K562 (cell line): ENCODE measurements at regions not wholly inside any gene's neighbourhood (a gene's known extent, or its start where the extent isn't known, plus 50 kb on each side); places are given as distances from the start of the nearest gene placed in this dataset.

Experiments used
- ATAC-seq: fragments of 200-7000 bp; cut with Tn5 transposase; 3 replicates; pipeline ENCODE4 v1.9.1; 2020; ENCODE audit warnings: moderate library complexity
- BruUV-seq: library from RNA; stranded (reverse); fragments of 400-500 nt; replicated peaks from 2 replicates; lab custom pipeline; 2021; lab: Mats Ljungman, UMichigan
- CTCF ChIA-PET: fragments of 300-600 bp; formaldehyde crosslinking; extraction: SDS; loops from one replicate; lab custom pipeline; 2021; ENCODE audit warnings: low intra/inter-chr PET ratio; lab: Yijun Ruan, JAX
- POLR2A ChIA-PET: fragments of 300-600, 350-650 bp; sonication (Branson Sonifier 250); formaldehyde crosslinking; extraction: SDS; loops from one replicate; lab custom pipeline; 2021; ENCODE audit warnings: antibody characterized with exemption, inconsistent platforms; lab: Yijun Ruan, JAX
- DNase-seq, 4 experiments: peaks; one replicate each; pipeline versions ENCODE4 v3.0.0 to v3.0.0-alpha.2; 2011 to 2018; ENCODE audit warnings: low spot score in 3 of 4, mixed read lengths in 3 of 4; ENCODE audit errors: extremely low read depth in 1 of 4
- FAIRE-seq: peaks from 2 replicates; lab custom pipeline; 2011; peaks lifted over from hg19 to GRCh38; lab: Jason Lieb, UNC
- H2AFZ ChIP-seq: 2 replicates; pipeline ENCODE4 v1.6.0; 2011; ENCODE audit warnings: low read depth, low read length, control low read depth, inconsistent platforms
- H3K27ac ChIP-seq: fragments of 200-600 bp; 3 replicates; pipeline ENCODE4 v1.8.0; 2011; ENCODE audit warnings: low read depth, mild to moderate bottlenecking, control low read depth, inconsistent platforms, low read length, moderate library complexity, mixed read lengths; ENCODE audit errors: extremely low read depth
- H3K27me3 ChIP-seq, 2 experiments: fragments of 300-600 bp in 1 of 2; 2 replicates in 1 of 2; 3 replicates in 1 of 2; pipeline versions ENCODE4 v1.6.0 to v1.8.0; 2011; ENCODE audit warnings: inconsistent platforms in 2 of 2, low read length in 2 of 2, mild to moderate bottlenecking in 1 of 2, mixed read lengths in 1 of 2, moderate library complexity in 1 of 2; ENCODE audit not compliant: control insufficient read depth in 2 of 2, insufficient read depth in 2 of 2
- H3K36me3 ChIP-seq: fragments of 300-600 bp; 3 replicates; pipeline ENCODE4 v1.8.0; 2011; ENCODE audit warnings: mild to moderate bottlenecking, low read length, inconsistent platforms; ENCODE audit not compliant: control insufficient read depth, insufficient read depth
- H3K4me1 ChIP-seq, 2 experiments: fragments of 200-600 bp in 1 of 2; replicated peaks in 1 of 2; 2 replicates in 1 of 2; 3 replicates in 1 of 2; pipeline versions ENCODE4 v1.5.1 to v1.8.0; 2011; ENCODE audit warnings: inconsistent platforms in 2 of 2, low read length in 2 of 2, mild to moderate bottlenecking in 1 of 2, mixed read lengths in 1 of 2, moderate library complexity in 1 of 2; ENCODE audit not compliant: control insufficient read depth in 2 of 2, insufficient read depth in 2 of 2
- H3K4me2 ChIP-seq: 2 replicates; pipeline ENCODE4 v1.6.1; 2011; ENCODE audit warnings: low read length, control low read depth, inconsistent platforms, mixed read lengths; ENCODE audit not compliant: insufficient read depth
- H3K4me3 ChIP-seq: fragments of 200-600 bp; sonication (generic), shearing (Covaris generic); 2 replicates; pipeline ENCODE4 v1.5.1; 2016; ENCODE audit warnings: control low read depth, inconsistent platforms
- H3K79me2 ChIP-seq: fragments of 200-600 bp; 3 replicates; pipeline ENCODE4 v1.8.0; 2011; ENCODE audit warnings: low read length, inconsistent platforms; ENCODE audit not compliant: control insufficient read depth, insufficient read depth
- H3K9ac ChIP-seq, 2 experiments: 2 replicates each; pipeline versions ENCODE4 v1.6.0 to v1.6.1; 2011; ENCODE audit warnings: low read depth in 2 of 2, low read length in 2 of 2, control low read depth in 1 of 2, inconsistent platforms in 1 of 2, mild to moderate bottlenecking in 1 of 2, mixed read lengths in 1 of 2; ENCODE audit not compliant: insufficient read depth in 1 of 2
- H3K9me1 ChIP-seq: one replicate; pipeline ENCODE4 v1.6.0; 2011; ENCODE audit warnings: inconsistent platforms, mild to moderate bottlenecking, low read length, moderate library complexity; ENCODE audit not compliant: control insufficient read depth, insufficient read depth
- H3K9me3 ChIP-seq: replicated peaks from 2 replicates; pipeline ENCODE4 v1.5.1; 2011; ENCODE audit warnings: low read depth, low read length, inconsistent platforms; ENCODE audit not compliant: control insufficient read depth, insufficient read depth
- H4K20me1 ChIP-seq: replicated peaks from 2 replicates; pipeline ENCODE4 v1.6.1; 2011; ENCODE audit warnings: low read length, inconsistent platforms, mixed read lengths; ENCODE audit not compliant: control insufficient read depth, insufficient read depth
- CEBPG ChIP-seq, 3 experiments: fragments of 200-800 bp in 1 of 3; sonication (Bioruptor generic) in 1 of 3; sonication (generic) in 1 of 3; formaldehyde crosslinking in 1 of 3; IDR thresholded peaks in 2 of 3; conservative IDR thresholded peaks in 1 of 3; 2 replicates each; pipeline versions ENCODE4 v1.6.1 to v1.8.0; 2016 to 2022; ENCODE audit warnings: missing compliant biosample characterization in 2 of 3, missing genetic modification characterization in 2 of 3, mild to moderate bottlenecking in 1 of 3, missing genetic modification reagents in 1 of 3
- JUND ChIP-seq, 2 experiments: IDR thresholded peaks; 2 replicates in 1 of 2; 3 replicates in 1 of 2; pipeline ENCODE4 v1.6.1; 2011; ENCODE audit warnings: borderline replicate concordance in 2 of 2, low read depth in 2 of 2, low read length in 2 of 2, improper control_type of control experiment in 1 of 2, missing biosample characterization in 1 of 2, missing genetic modification characterization in 1 of 2, missing genetic modification reagents in 1 of 2
- KAT2B ChIP-seq: IDR thresholded peaks from one replicate; pipeline ENCODE4 v1.6.1; 2012; ENCODE audit warnings: low read depth, mild to moderate bottlenecking, control low read depth, inconsistent platforms, low read length, moderate library complexity
- KLF1 ChIP-seq: fragments of 450-650 bp; IDR thresholded peaks from 2 replicates; pipeline ENCODE4 v1.6.1; 2016; ENCODE audit warnings: missing genetic modification characterization, missing compliant biosample characterization
- LARP7 ChIP-seq: fragments of 450-650 bp; IDR thresholded peaks from 2 replicates; pipeline ENCODE4 v1.6.1; 2016
- MIER1 ChIP-seq: fragments of 450-650 bp; IDR thresholded peaks from 2 replicates; pipeline ENCODE4 v1.6.1; 2016; ENCODE audit warnings: antibody characterized with exemption, mild to moderate bottlenecking, low read depth
- MNT ChIP-seq, 2 experiments: fragments of 450-650 bp; conservative IDR thresholded peaks; 2 replicates each; pipeline ENCODE4 v1.6.1; 2017; ENCODE audit warnings: mild to moderate bottlenecking in 2 of 2, moderate library complexity in 2 of 2
- PCBP1 ChIP-seq: fragments of 200-400 bp; formaldehyde crosslinking; IDR thresholded peaks from 2 replicates; pipeline ENCODE4 v1.6.1; 2018; ENCODE audit warnings: mild to moderate bottlenecking, low read depth, low read length; ENCODE audit not compliant: poor library complexity, severe bottlenecking
- SRF ChIP-seq, 2 experiments: fragments of 250-450, 450-650 bp in 1 of 2; sonication (Bioruptor Pico) in 1 of 2; sonication (generic) in 1 of 2; formaldehyde crosslinking; IDR thresholded peaks; 2 replicates each; pipeline versions ENCODE4 v1.5.0 to v1.5.1; 2020 to 2022; ENCODE audit warnings: mild to moderate bottlenecking in 1 of 2, missing genetic modification reagents in 1 of 2
- ZNF212 ChIP-seq: fragments of 450-650 bp; formaldehyde crosslinking; IDR thresholded peaks from 2 replicates; pipeline ENCODE4 v1.4.0; 2020; ENCODE audit warnings: mild to moderate bottlenecking
- ZNF217 ChIP-seq: sonication (generic); formaldehyde crosslinking; IDR thresholded peaks from 2 replicates; pipeline ENCODE4 v1.8.0; 2022; ENCODE audit warnings: mild to moderate bottlenecking, missing genetic modification reagents
- ZNF239 ChIP-seq: fragments of 250-450 bp; sonication (Bioruptor Pico); IDR thresholded peaks from 2 replicates; pipeline ENCODE4 v1.4.0; 2020; ENCODE audit warnings: mild to moderate bottlenecking
- ZNF79 ChIP-seq: fragments of 250-450 bp; sonication (Bioruptor Pico); IDR thresholded peaks from 2 replicates; pipeline ENCODE4 v1.4.0; 2020; ENCODE audit warnings: low read depth, mild to moderate bottlenecking, moderate library complexity
- WGBS: fragments of 100-300 bp; shearing (Covaris generic); methylation state at CpG from one replicate; pipeline ENCODE4 v1.1.6; 2016; ENCODE audit warnings: low coverage, mixed read lengths; ENCODE audit not compliant: insufficient coverage; ENCODE audit errors: missing lambda C conversion rate; 5-methylcytosine and 5-hydroxymethylcytosine counted together
- in situ Hi-C: fragments of 300-500 bp; cut with MboI; formaldehyde crosslinking; loops from 4 replicates; pipeline ENCODE4 v1.15.0; 2018; ENCODE audit warnings: inconsistent platforms, mixed read lengths
- intact Hi-C: fragments of 100-400 bp; cut with micrococcal nuclease; formaldehyde crosslinking; loops from 2 replicates; pipeline ENCODE4 v1.14.2; 2022

- TF ChIP-seq CEBPG (CRISPR knock-in tag; IDR thresholded peaks at IDR 0.05): no peak
- no peak for TF ChIP-seq CEBPG (tag; conservative IDR thresholded peaks at IDR 0.05 in 1 of 2, IDR thresholded peaks at IDR 0.05 in 1 of 2)
- TF ChIP-seq ZNF212 (CRISPR knock-in tag): no peak
- no peak for TF ChIP-seq MNT (conservative IDR thresholded peaks at IDR 0.05)
- TF ChIP-seq PCBP1: no peak
- TF ChIP-seq ZNF79: no peak
- no peak for TF ChIP-seq ZNF217
- TF ChIP-seq SRF (CRISPR knock-in tag; IDR thresholded peaks at IDR 0.05): no peak
- TF ChIP-seq MIER1: no peak
- no peak for TF ChIP-seq ZNF239 (CRISPR knock-in tag)
- no peak for TF ChIP-seq KLF1 (tag)
- no peak for TF ChIP-seq KAT2B
These were observed 624.8 kb downstream of the DACH1 start (continued) for GRCh38 chr13:71242201-71242600.

- ChIA-PET CTCF (no interaction called here), POLR2A (no interaction called here)
- DNase-seq (no peak), ATAC-seq (no peak), FAIRE-seq (no peak)
- H3K27ac ChIP-seq: no peak overlapping the region
- H3K9me1 ChIP-seq: no peaks in the 10 kb centered on the region
- no peaks in the 10 kb centered on the region for H3K9me3 ChIP-seq
- in situ Hi-C loops (no loop called here), intact Hi-C loops (no loop called here)
- no peaks in the 10 kb centered on the region for H4K20me1 ChIP-seq
- no peak overlapping the region for H3K4me2 ChIP-seq
- H3K36me3 ChIP-seq: no peaks in the 10 kb centered on the region
- H3K79me2 ChIP-seq: no peaks in the 10 kb centered on the region
- no peaks in the 10 kb centered on the region for H3K27me3 ChIP-seq
- no peak overlapping the region for H3K9ac ChIP-seq
- no peak overlapping the region for H3K4me3 ChIP-seq
- H3K4me1 ChIP-seq: no peaks in the 10 kb centered on the region
- 0% methylated on average over 1 of the region's 1 CpG for WGBS
- BruUV-seq: no TSS peak
- H2AFZ ChIP-seq: no peak overlapping the region
- no peak for TF ChIP-seq LARP7
- no peak for TF ChIP-seq JUND (IDR thresholded peaks at IDR 0.05; ENCODE audit: borderline replicate concordance, low read depth, low read length)
- TF ChIP-seq JUND (tag; IDR thresholded peaks at IDR 0.05; ENCODE audit: borderline replicate concordance, low read depth, low read length): no peak
These were observed 626.1 kb downstream of the DACH1 start for GRCh38 chr13:71240911-71241310.
